A549 (cell line): ENCODE measurements at regions not wholly inside any gene's neighbourhood (a gene's known extent, or its start where the extent isn't known, plus 50 kb on each side); places are given as distances from the start of the nearest gene placed in this dataset.

Experiments used
- CHD4 ChIP-seq: fragments of 200-600 bp; sonication (generic); IDR thresholded peaks from 2 replicates; pipeline ENCODE4 v1.6.1; 2016; ENCODE audit warnings: antibody characterized with exemption, mild to moderate bottlenecking, borderline replicate concordance
- CTCF ChIP-seq: fragments of >200 bp; sonication (Bioruptor Twin); formaldehyde crosslinking; IDR thresholded peaks from 3 replicates; pipeline ENCODE4 v1.5.1; 2016
- EP300 ChIP-seq, 2 experiments: fragments of >200 bp; sonication (Bioruptor Twin); formaldehyde crosslinking; IDR thresholded peaks; 2 replicates in 1 of 2; 3 replicates in 1 of 2; pipeline ENCODE4 v1.6.1; 2016 to 2017
- ESRRA ChIP-seq: fragments of 150-350 bp; IDR thresholded peaks from 2 replicates; pipeline ENCODE4 v1.6.1; 2014; ENCODE audit warnings: mild to moderate bottlenecking, low read length, borderline replicate concordance
- JUN ChIP-seq, 2 experiments: fragments of >200 bp; sonication (Bioruptor Twin); formaldehyde crosslinking; IDR thresholded peaks; 2 replicates in 1 of 2; 3 replicates in 1 of 2; pipeline ENCODE4 v1.6.1; 2016 to 2017
- KDM1A ChIP-seq: fragments of 200-600 bp; sonication (generic); IDR thresholded peaks from 2 replicates; pipeline ENCODE4 v1.6.1; 2016; ENCODE audit warnings: low read depth, mild to moderate bottlenecking
- MAFK ChIP-seq: fragments of 450-650 bp; IDR thresholded peaks from 2 replicates; pipeline ENCODE4 v1.6.1; 2014; ENCODE audit not compliant: partially characterized antibody
- NPAS2 ChIP-seq: fragments of 250-450 bp; sonication (Bioruptor Pico); IDR thresholded peaks from 2 replicates; pipeline ENCODE4 v1.8.0; 2022; ENCODE audit warnings: mild to moderate bottlenecking, moderate library complexity, borderline replicate concordance
- POLR2A ChIP-seq: IDR thresholded peaks from 2 replicates; pipeline ENCODE4 v1.6.1; 2012; ENCODE audit warnings: mild to moderate bottlenecking, low read length
- RARB ChIP-seq: fragments of 250-450 bp; sonication (Bioruptor Pico); IDR thresholded peaks from 2 replicates; pipeline ENCODE4 v1.8.0; 2021; ENCODE audit warnings: mild to moderate bottlenecking, moderate library complexity
- REST ChIP-seq: fragments of 200-600 bp; sonication (generic); IDR thresholded peaks from 2 replicates; pipeline ENCODE4 v1.6.1; 2016; ENCODE audit warnings: antibody characterized with exemption, mild to moderate bottlenecking, moderate library complexity
- RFX5 ChIP-seq: fragments of 450-650 bp; IDR thresholded peaks from 2 replicates; pipeline ENCODE4 v1.7.1; 2014; ENCODE audit warnings: antibody characterized with exemption, mild to moderate bottlenecking, moderate library complexity
- ZC3H11A ChIP-seq: fragments of 450-650 bp; IDR thresholded peaks from 2 replicates; pipeline ENCODE4 v1.6.1; 2014; ENCODE audit warnings: antibody characterized with exemption, mild to moderate bottlenecking

GRCh38 chr17:51401279-51401678, 140.9 kb downstream of the UTP18 start:
- no peak for TF ChIP-seq NPAS2
- TF ChIP-seq CTCF, result no peak
- no peak for TF ChIP-seq KDM1A
- TF ChIP-seq REST, result no peak
- no peak for TF ChIP-seq RFX5
- no peak for TF ChIP-seq MAFK
- TF ChIP-seq ZC3H11A, result no peak
- TF ChIP-seq JUN (IDR thresholded peaks at IDR 0.05), result no peak
- TF ChIP-seq EP300 (IDR thresholded peaks at IDR 0.05), result no peak
- TF ChIP-seq RARB (CRISPR knock-in tag), result no peak
- TF ChIP-seq CHD4, result no peak
- no peak for TF ChIP-seq ESRRA
- no peak for TF ChIP-seq POLR2A
